Heart right ventricle (tissue), 16 donors: ENCODE measurements at regions not wholly inside any gene's neighbourhood (a gene's known extent, or its start where the extent isn't known, plus 50 kb on each side); places are given as distances from the start of the nearest gene placed in this dataset.

Source experiments
- ATAC-seq, 8 donors: fragments of 200-7000 bp; cut with Tn5 transposase; one replicate each; pipeline ENCODE4 v1.9.1; 2020; ENCODE audit warnings: mild to moderate bottlenecking in 8 of 8, moderate library complexity in 8 of 8, moderate number of reproducible peaks in 1 of 8
- DNase-seq, 2 donors: peaks; one replicate each; pipeline ENCODE4 v3.0.0-alpha.2; 2020
- H3K27ac ChIP-seq, 10 donors: fragments of 200-600 bp; sonication (generic) in 2 of 10; one replicate each; pipeline versions ENCODE4 v1.5.0 to v1.8.0; 2020 to 2022; ENCODE audit warnings: mild to moderate bottlenecking in 3 of 10
- H3K27me3 ChIP-seq, 7 donors: fragments of 200-600 bp; one replicate each; pipeline ENCODE4 v1.8.0; 2021 to 2022; ENCODE audit warnings: mild to moderate bottlenecking in 2 of 7
- H3K36me3 ChIP-seq, 9 donors: fragments of 200-600 bp; sonication (generic) in 1 of 9; one replicate each; pipeline versions ENCODE4 v1.5.0 to v1.8.0; 2020 to 2022; ENCODE audit warnings: mild to moderate bottlenecking in 2 of 9
- H3K4me1 ChIP-seq, 9 donors: fragments of 200-600 bp; sonication (generic) in 1 of 9; one replicate each; pipeline versions ENCODE4 v1.5.0 to v1.8.0; 2020 to 2022; ENCODE audit warnings: mild to moderate bottlenecking in 4 of 9
- H3K4me3 ChIP-seq, 10 donors: fragments of 200-600 bp; sonication (generic) in 2 of 10; one replicate each; pipeline versions ENCODE4 v1.5.0 to v1.8.0; 2020 to 2022; ENCODE audit warnings: mild to moderate bottlenecking in 7 of 10, moderate library complexity in 2 of 10
- H3K9me3 ChIP-seq, 11 donors: fragments of 200-600 bp in 10 of 11; sonication (generic) in 2 of 11; one replicate each; pipeline versions ENCODE4 v1.5.0 to v1.8.0; 2013 to 2022; ENCODE audit warnings: mild to moderate bottlenecking in 2 of 11, control low read depth in 1 of 11, moderate library complexity in 1 of 11
- CTCF ChIP-seq, 9 donors: fragments of 200-600 bp; sonication (generic) in 2 of 9; IDR thresholded peaks; one replicate each; pipeline versions ENCODE4 v1.5.0 to v1.8.0; 2021 to 2022; ENCODE audit warnings: antibody characterized with exemption in 9 of 9, mild to moderate bottlenecking in 5 of 9, moderate library complexity in 1 of 9
- WGBS, 2 donors: extraction: QIAGEN DNeasy Blood & Tissue Kit; methylation state at CpG; one replicate each; pipeline ENCODE4 v1.1.7; 2013; ENCODE audit warnings: inconsistent platforms in 1 of 2; 5-methylcytosine and 5-hydroxymethylcytosine counted together
- intact Hi-C, 10 donors: fragments of 100-400 bp; cut with DNase I; formaldehyde crosslinking; loops; one replicate each; pipeline versions ENCODE4 v1.11.1 to v1.14.2; 2022
- donor health status: Arrhythmogenic right ventricular cardiomyopathy.
- donor health status: ischemic (EF 13 %, LVEDD 7.1; RV severe dilation, severe dysfunction).
- donor health status: healthy with polysubstance abuse.
- donor health status: DM: no; HTN: yes; CAD: no.
- donor health status: DM: no; HTN: no; CAD: no.
- donor health status: ischemic (EF 25% LVEDD 6.9; RV normal size, moderate dysfunction).
- donor health status: ischemic (EF 25% LVEDD 5.7; RV mildly dilated, moderate dysfunction).
- donor health status: healthy.
- donor health status: DM: yes; HTN: yes; CAD: no.
- donor health status: Ischemic cardiomyopathy.
- donor health status: ischemic (EF 35%, LVEDD 5.7; RV mildly dilated, moderate dysfunction).
- donor health status: nonischemic (EF 11% LVEDD 7.7; RV severe dilation, severe dysfunction).
- donor health status: DM: yes; HTN: yes; CAD: no.
- donor health status: PGD.
- donor health status: ischemic (EF 29% LVEDD 5.4; RV normal size, mild dysfunction).
- donor health status: nonischemic (EF 23%, LVEDD 6.1; RV moderate dilation, normal function).

DNA sequence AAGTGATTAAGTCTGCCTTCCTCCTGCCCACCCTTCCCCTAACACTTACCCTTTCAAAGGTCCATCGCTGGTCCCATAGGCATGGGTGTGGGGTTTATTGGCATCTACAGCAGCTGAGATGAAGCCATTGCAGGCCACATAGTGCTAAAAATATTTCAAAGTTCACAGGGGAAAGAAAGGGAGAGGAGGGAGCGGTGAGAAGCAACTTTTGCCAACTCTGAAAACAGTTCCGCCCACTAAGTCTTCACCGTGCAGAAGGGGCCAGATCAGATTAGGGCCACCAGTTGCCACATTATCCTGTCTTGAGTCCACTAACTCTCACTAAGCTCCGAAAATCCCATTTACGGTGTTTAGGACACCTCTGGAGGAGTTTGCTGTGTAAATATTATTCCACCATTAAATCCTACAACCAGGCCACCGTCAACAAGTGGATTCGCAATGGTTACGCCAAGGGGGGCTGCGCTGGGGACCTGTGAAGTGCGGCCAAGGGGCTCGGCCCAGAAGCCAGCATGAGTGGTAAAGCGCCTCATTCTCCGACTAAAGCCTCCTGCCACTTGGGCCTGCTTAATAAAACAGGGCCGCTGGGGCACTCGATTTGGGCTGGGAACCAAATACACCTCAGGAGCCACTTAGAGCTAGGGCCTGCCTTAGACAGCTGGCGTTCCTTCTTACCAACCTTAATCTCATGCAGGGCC lies 534.9 kb downstream of the MIAT start:
- Histone ChIP-seq H3K36me3 (no peaks in the 10 kb centered on the region), H3K27ac (no peak overlapping the region), H3K9me3 (peaks cover 0 to 9% (median 0%) of the 10 kb centered on the region in 11 donors), H3K4me3 (no peak overlapping the region), H3K27me3 (peaks cover 0 to 35% (median 18%) of the 10 kb centered on the region in 7 donors), H3K4me1 (peaks cover 0 to 5% (median 0%) of the 10 kb centered on the region in 9 donors)
- intact Hi-C loops = no loop called here
- DNase-seq (no peak), ATAC-seq (peak in 1 of 8 donors; percentile 56)
- 70 to 72% methylated on average over 17 of the region's 17 CpGs for WGBS, 2 donors
- TF ChIP-seq CTCF (IDR thresholded peaks at IDR 0.05) = no peak

DNA sequence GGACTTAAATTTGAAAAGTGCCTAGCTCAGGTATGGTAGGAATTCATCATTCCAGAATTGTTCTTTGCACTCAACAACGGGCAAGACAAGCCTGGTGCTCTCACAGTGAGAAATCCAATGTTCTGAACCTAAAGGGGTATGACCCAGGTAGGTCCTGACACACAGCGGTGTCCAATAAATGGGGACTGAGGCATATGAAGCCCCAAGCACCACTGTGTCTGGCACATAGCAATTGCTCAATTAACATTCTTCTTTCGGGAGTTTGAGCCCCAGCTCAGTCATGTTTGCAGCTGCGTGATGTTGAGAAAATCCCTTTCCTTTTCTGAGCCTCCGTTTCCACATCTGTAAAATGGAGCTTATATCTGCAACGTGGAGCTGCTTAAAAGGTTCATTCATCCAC lies 535.8 kb downstream of the MIAT start:
- Histone ChIP-seq H3K9me3 (peaks cover 0 to 9% (median 0%) of the 10 kb centered on the region in 11 donors), H3K36me3 (no peaks in the 10 kb centered on the region), H3K27me3 (peaks cover 0 to 29% (median 12%) of the 10 kb centered on the region in 7 donors), H3K4me3 (no peak overlapping the region), H3K4me1 (peaks cover 0 to 5% (median 0%) of the 10 kb centered on the region in 9 donors), H3K27ac (no peak overlapping the region)
- no peak for DNase-seq
- no peak for ATAC-seq
- intact Hi-C loops = no loop called here
- no peak for TF ChIP-seq CTCF (IDR thresholded peaks at IDR 0.05)
- WGBS, 2 donors = 84 to 92% methylated on average over 6 of the region's 6 CpGs

DNA sequence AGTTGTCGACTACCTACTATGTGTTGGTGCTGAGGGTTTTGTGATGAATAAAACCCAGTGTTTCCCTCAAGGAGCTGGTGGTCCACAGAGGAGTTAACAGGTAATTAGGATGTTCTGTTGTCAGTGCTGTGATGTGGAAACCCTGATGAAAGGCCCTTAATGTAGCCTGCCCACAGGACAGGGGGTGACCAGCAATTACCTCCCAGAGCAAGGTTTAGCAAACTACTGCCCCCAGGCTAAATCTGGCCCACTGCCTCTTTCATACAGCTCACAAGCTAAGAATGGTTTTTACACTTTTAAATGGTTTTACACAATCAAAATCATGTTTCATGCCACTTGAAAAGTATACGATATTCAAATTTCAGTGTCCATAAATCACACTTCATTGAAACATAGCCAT lies 536.2 kb downstream of the MIAT start:
- peaks cover 0 to 27% (median 8%) of the 10 kb centered on the region in 7 donors for H3K27me3 ChIP-seq
- peaks cover 0 to 9% (median 0%) of the 10 kb centered on the region in 11 donors for H3K9me3 ChIP-seq
- H3K4me3 ChIP-seq = no peak overlapping the region
- no peak for DNase-seq
- no peaks in the 10 kb centered on the region for H3K36me3 ChIP-seq
- intact Hi-C loops = no loop called here
- peaks cover 0 to 5% (median 0%) of the 10 kb centered on the region in 9 donors for H3K4me1 ChIP-seq
- no peak overlapping the region for H3K27ac ChIP-seq
- no peak for ATAC-seq
- no peak for TF ChIP-seq CTCF (IDR thresholded peaks at IDR 0.05)
- WGBS, 2 donors = 90 to 97% methylated on average over 2 of the region's 2 CpGs

DNA sequence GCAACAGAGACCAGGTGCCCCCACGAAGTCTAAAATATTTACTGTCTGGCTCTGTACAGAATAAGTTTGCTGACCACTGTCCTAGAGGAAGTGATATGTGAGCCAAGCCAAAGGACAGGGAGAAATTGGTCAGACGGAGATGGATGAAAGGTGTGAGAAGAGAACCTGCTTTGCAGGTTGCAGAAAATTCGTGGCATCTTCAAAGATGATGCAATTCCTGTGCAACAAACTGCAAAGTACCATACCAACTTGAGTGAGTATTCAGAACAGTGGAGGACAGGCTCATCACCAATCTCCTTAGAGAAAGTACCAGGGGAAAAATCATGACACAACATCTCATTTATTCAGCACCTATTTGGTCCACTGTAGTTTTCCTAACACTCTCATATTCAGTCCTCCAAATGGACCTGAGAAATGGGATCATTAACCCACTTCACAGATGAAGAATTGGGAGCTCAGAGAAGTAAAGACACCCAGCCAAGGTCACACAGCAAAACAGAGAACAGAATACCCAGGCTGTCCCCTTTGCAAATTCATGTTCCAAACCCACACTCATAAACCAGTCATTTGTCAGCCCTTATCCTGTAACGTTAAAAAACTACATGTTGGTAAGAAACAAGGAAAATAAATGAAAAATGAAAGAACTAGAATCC lies 536.8 kb downstream of the MIAT start:
- peaks cover 0 to 5% (median 0%) of the 10 kb centered on the region in 9 donors for H3K4me1 ChIP-seq
- DNase-seq (no peak), ATAC-seq (no peak)
- peaks cover 0 to 9% (median 0%) of the 10 kb centered on the region in 11 donors for H3K9me3 ChIP-seq
- no peak overlapping the region for H3K4me3 ChIP-seq
- peak overlapping the region in 5 of 10 donors; percentile 60 to 79 (median 69) for H3K27ac ChIP-seq
- H3K36me3 ChIP-seq = no peaks in the 10 kb centered on the region
- intact Hi-C loops = no loop called here
- no peak for TF ChIP-seq CTCF (IDR thresholded peaks at IDR 0.05)
- H3K27me3 ChIP-seq = peaks cover 0 to 27% (median 7%) of the 10 kb centered on the region in 7 donors
- WGBS, 2 donors = 59 to 63% methylated on average over 4 of the region's 4 CpGs
